ENCODE measurements at regions not wholly inside any gene's neighbourhood (a gene's known extent, or its start where the extent isn't known, plus 50 kb on each side); places are given as distances from the start of the nearest gene placed in this dataset.

GRCh38 chr18:56327191-56327885 is 311.1 kb downstream of the TXNL1 start:
- CTCF ChIA-PET = no interaction called here
- H3K4me1 Mint-ChIP-seq = no peaks in the 10 kb centered on the region
- H3K27ac Mint-ChIP-seq = no peak overlapping the region
- peaks cover 3% of the 10 kb centered on the region for H3K9me3 Mint-ChIP-seq
- no peaks in the 10 kb centered on the region for H3K27me3 Mint-ChIP-seq
- H3K4me3 Mint-ChIP-seq = no peak overlapping the region
- POLR2A ChIA-PET = no interaction called here
- DNase-seq = no peak
- no peaks in the 10 kb centered on the region for H3K36me3 Mint-ChIP-seq (ENCODE audit: low read depth)

- H3K27ac Mint-ChIP-seq = no peak overlapping the region
- CTCF ChIA-PET = no interaction called here
- POLR2A ChIA-PET = no interaction called here
- H3K4me1 Mint-ChIP-seq = no peaks in the 10 kb centered on the region
- no peaks in the 10 kb centered on the region for H3K27me3 Mint-ChIP-seq
- no peaks in the 10 kb centered on the region for H3K36me3 Mint-ChIP-seq (ENCODE audit: low read depth)
- no peak for DNase-seq
- H3K4me3 Mint-ChIP-seq = no peak overlapping the region
- peaks cover 3% of the 10 kb centered on the region for H3K9me3 Mint-ChIP-seq
Observed at GRCh38 chr18:56326336-56327072, 311.9 kb downstream of the TXNL1 start.

GRCh38 chr18:56323673-56324072 is 314.7 kb downstream of the TXNL1 start:
- CTCF ChIA-PET = no interaction called here
- Mint-ChIP-seq H3K4me1 (no peaks in the 10 kb centered on the region), H3K27me3 (no peaks in the 10 kb centered on the region), H3K36me3 (ENCODE audit: low read depth) (no peaks in the 10 kb centered on the region), H3K4me3 (no peak overlapping the region), H3K9me3 (peaks cover 2% of the 10 kb centered on the region), H3K27ac (no peak overlapping the region)
- no peak for DNase-seq
- POLR2A ChIA-PET = no interaction called here

- H3K4me3 Mint-ChIP-seq = no peak overlapping the region
- H3K9me3 Mint-ChIP-seq = no peaks in the 10 kb centered on the region
- no peaks in the 10 kb centered on the region for H3K27me3 Mint-ChIP-seq
- H3K4me1 Mint-ChIP-seq = no peaks in the 10 kb centered on the region
- DNase-seq = no peak
- H3K27ac Mint-ChIP-seq = no peak overlapping the region
- ChIA-PET CTCF (no interaction called here), POLR2A (no interaction called here)
- no peaks in the 10 kb centered on the region for H3K36me3 Mint-ChIP-seq (ENCODE audit: low read depth)
Observed at GRCh38 chr18:56322406-56322805, 316.0 kb downstream of the TXNL1 start.

- Mint-ChIP-seq H3K9me3 (no peaks in the 10 kb centered on the region), H3K36me3 (ENCODE audit: low read depth) (no peaks in the 10 kb centered on the region), H3K27me3 (no peaks in the 10 kb centered on the region), H3K4me3 (no peak overlapping the region), H3K27ac (no peak overlapping the region), H3K4me1 (no peaks in the 10 kb centered on the region)
- ChIA-PET CTCF (no interaction called here), POLR2A (no interaction called here)
- DNase-seq = no peak
Observed at GRCh38 chr18:56321470-56321869, 316.9 kb downstream of the TXNL1 start.

- Mint-ChIP-seq H3K27ac (no peak overlapping the region), H3K27me3 (no peaks in the 10 kb centered on the region), H3K4me1 (no peaks in the 10 kb centered on the region), H3K36me3 (ENCODE audit: low read depth) (no peaks in the 10 kb centered on the region), H3K9me3 (no peaks in the 10 kb centered on the region), H3K4me3 (no peak overlapping the region)
- ChIA-PET POLR2A (no interaction called here), CTCF (no interaction called here)
- no peak for DNase-seq
Observed at GRCh38 chr18:56319953-56320352, 318.4 kb downstream of the TXNL1 start.

GRCh38 chr18:56316727-56317126 is 321.7 kb downstream of the TXNL1 start:
- no peak overlapping the region for H3K4me3 Mint-ChIP-seq
- DNase-seq = no peak
- POLR2A ChIA-PET = no interaction called here
- no peaks in the 10 kb centered on the region for H3K4me1 Mint-ChIP-seq
- CTCF ChIA-PET = no interaction called here
- no peaks in the 10 kb centered on the region for H3K36me3 Mint-ChIP-seq (ENCODE audit: low read depth)
- no peaks in the 10 kb centered on the region for H3K9me3 Mint-ChIP-seq
- H3K27me3 Mint-ChIP-seq = no peaks in the 10 kb centered on the region
- H3K27ac Mint-ChIP-seq = no peak overlapping the region

- Mint-ChIP-seq H3K4me3 (no peak overlapping the region), H3K27me3 (no peaks in the 10 kb centered on the region), H3K9me3 (no peaks in the 10 kb centered on the region), H3K27ac (no peak overlapping the region), H3K36me3 (ENCODE audit: low read depth) (no peaks in the 10 kb centered on the region), H3K4me1 (no peaks in the 10 kb centered on the region)
- DNase-seq = no peak
- POLR2A ChIA-PET = no interaction called here
- CTCF ChIA-PET = no interaction called here
Observed at GRCh38 chr18:56315363-56315762, 323.0 kb downstream of the TXNL1 start.

- Mint-ChIP-seq H3K36me3 (ENCODE audit: low read depth) (no peaks in the 10 kb centered on the region), H3K9me3 (no peaks in the 10 kb centered on the region), H3K4me3 (no peak overlapping the region), H3K4me1 (no peaks in the 10 kb centered on the region), H3K27ac (no peak overlapping the region), H3K27me3 (no peaks in the 10 kb centered on the region)
- no peak for DNase-seq
- ChIA-PET CTCF (no interaction called here), POLR2A (no interaction called here)
Observed at GRCh38 chr18:56314396-56314795, 324.0 kb downstream of the TXNL1 start.

- POLR2A ChIA-PET = no interaction called here
- CTCF ChIA-PET = no interaction called here
- Mint-ChIP-seq H3K27me3 (no peaks in the 10 kb centered on the region), H3K4me1 (no peaks in the 10 kb centered on the region), H3K4me3 (no peak overlapping the region), H3K36me3 (ENCODE audit: low read depth) (no peaks in the 10 kb centered on the region), H3K9me3 (no peaks in the 10 kb centered on the region), H3K27ac (no peak overlapping the region)
- no peak for DNase-seq
Observed at GRCh38 chr18:56312551-56313335, 325.6 kb downstream of the TXNL1 start.

- no peaks in the 10 kb centered on the region for H3K9me3 Mint-ChIP-seq
Observed at GRCh38 chr18:56309104-56309503, 329.3 kb downstream of the TXNL1 start.

GRCh38 chr18:56307354-56308170 is 330.8 kb downstream of the TXNL1 start:
- DNase-seq = no peak
- H3K4me3 Mint-ChIP-seq = no peak overlapping the region
- no peaks in the 10 kb centered on the region for H3K27me3 Mint-ChIP-seq
- H3K9me3 Mint-ChIP-seq = no peaks in the 10 kb centered on the region
- ChIA-PET CTCF (no interaction called here), POLR2A (no interaction called here)
- H3K4me1 Mint-ChIP-seq = no peaks in the 10 kb centered on the region
- no peak overlapping the region for H3K27ac Mint-ChIP-seq
- no peaks in the 10 kb centered on the region for H3K36me3 Mint-ChIP-seq (ENCODE audit: low read depth)

More at GRCh38 chr18:56309104-56309503, 329.3 kb downstream of the TXNL1 start:
- no peak overlapping the region for H3K27ac Mint-ChIP-seq
- H3K27me3 Mint-ChIP-seq = no peaks in the 10 kb centered on the region
- ChIA-PET CTCF (no interaction called here), POLR2A (no interaction called here)
- H3K4me1 Mint-ChIP-seq = no peaks in the 10 kb centered on the region
- H3K4me3 Mint-ChIP-seq = no peak overlapping the region
- no peaks in the 10 kb centered on the region for H3K36me3 Mint-ChIP-seq (ENCODE audit: low read depth)
- no peak for DNase-seq

GRCh38 chr18:56306797-56307196 is 331.6 kb downstream of the TXNL1 start:
- DNase-seq = no peak
- H3K36me3 Mint-ChIP-seq (ENCODE audit: low read depth) = no peaks in the 10 kb centered on the region
- H3K27ac Mint-ChIP-seq = no peak overlapping the region
- H3K4me1 Mint-ChIP-seq = no peaks in the 10 kb centered on the region
- no peaks in the 10 kb centered on the region for H3K27me3 Mint-ChIP-seq
- H3K9me3 Mint-ChIP-seq = no peaks in the 10 kb centered on the region
- ChIA-PET CTCF (no interaction called here), POLR2A (no interaction called here)
- no peak overlapping the region for H3K4me3 Mint-ChIP-seq
